ENCODE measurements at regions not wholly inside any gene's neighbourhood (a gene's known extent, or its start where the extent isn't known, plus 50 kb on each side); places are given as distances from the start of the nearest gene placed in this dataset.

DNA sequence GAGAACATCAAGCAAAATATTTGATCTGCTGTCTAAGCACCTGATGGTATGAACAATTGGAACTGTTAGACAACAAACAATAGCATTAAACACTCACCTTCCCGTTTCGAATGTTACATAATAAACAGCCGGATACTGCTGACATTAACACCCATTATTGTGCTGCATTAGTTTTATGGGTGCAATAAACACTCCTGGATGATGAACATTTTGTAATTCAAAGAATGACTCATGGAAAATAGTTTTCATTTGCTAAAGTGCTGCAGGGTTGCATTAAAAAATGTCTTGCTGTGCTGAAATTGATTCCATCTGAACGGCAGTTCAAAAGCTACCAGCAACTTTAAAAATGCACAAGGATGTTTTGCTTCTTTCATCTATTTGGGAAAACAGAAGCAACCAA, 100.8 kb upstream of the SORBS2 start:
- H3K4me1 Mint-ChIP-seq = no peaks in the 10 kb centered on the region
- no peak overlapping the region for H3K27ac Mint-ChIP-seq
- no peak overlapping the region for H3K4me3 Mint-ChIP-seq
- no peak overlapping the region for H3K9ac ChIP-seq (ENCODE audit: low read length)
- no peak overlapping the region for H3K4me3 ChIP-seq (ENCODE audit: control extremely low read depth in 1 of 5, extremely low read depth in 1 of 5, insufficient read depth in 1 of 5, low read depth in 2 of 5, low read length in 4 of 5)
- DNase-seq (no peak), ATAC-seq (ENCODE audit: low read depth) (no peak)
- POLR2A ChIA-PET = no interaction called here
- no peaks in the 10 kb centered on the region for H3K27me3 ChIP-seq (replicated peaks in 1 of 4; ENCODE audit: control extremely low read depth in 1 of 4, control insufficient read depth in 3 of 4, insufficient read depth in 4 of 4, low read length in 3 of 4)
- CTCF ChIA-PET = no interaction called here
- H4K20me1 ChIP-seq (ENCODE audit: control insufficient read depth, insufficient read depth, low read length, poor library complexity, severe bottlenecking) = no peaks in the 10 kb centered on the region
- TF ChIP-seq EZH2 (IDR thresholded peaks at IDR 0.05; ENCODE audit: borderline replicate concordance, insufficient read depth, low read depth, low read length, poor library complexity, severe bottlenecking) (no peak), CTCF (IDR thresholded peaks at IDR 0.05) (no peak)
- H3K4me2 ChIP-seq (replicated peaks; ENCODE audit: low read depth, low read length, poor library complexity, severe bottlenecking) = no peak overlapping the region
- no peaks in the 10 kb centered on the region for H3K9me3 Mint-ChIP-seq (ENCODE audit: insufficient read depth)
- WGBS (ENCODE audit: insufficient coverage) = 83% methylated on average over 1 of the region's 4 CpGs
- no peaks in the 10 kb centered on the region for H3K4me1 ChIP-seq (ENCODE audit: control insufficient read depth in 2 of 2, insufficient read depth in 2 of 2, low read length in 2 of 2)
- H3K27ac ChIP-seq (ENCODE audit: low read length in 2 of 2) = no peak overlapping the region
- intact Hi-C loops (cut with micrococcal nuclease) = no loop called here
- no peaks in the 10 kb centered on the region for H3K36me3 ChIP-seq (replicated peaks in 1 of 2; ENCODE audit: control extremely low read depth in 1 of 2, control insufficient read depth in 1 of 2, extremely low read depth in 1 of 2, insufficient read depth in 2 of 2, low read length in 1 of 2)
- peaks cover 0 to 6% (median 1%) of the 10 kb centered on the region in 3 donors for H3K9me3 ChIP-seq (ENCODE audit: control extremely low read depth in 1 of 3, control insufficient read depth in 2 of 3, insufficient read depth in 1 of 3, low read length in 2 of 3)
- no peaks in the 10 kb centered on the region for H3K79me2 ChIP-seq (ENCODE audit: control insufficient read depth, insufficient read depth, low read length)
- peaks cover 17% of the 10 kb centered on the region for H3K27me3 Mint-ChIP-seq
- H2AFZ ChIP-seq (ENCODE audit: insufficient read depth, low read depth, low read length, poor library complexity, severe bottlenecking) = no peak overlapping the region

DNA sequence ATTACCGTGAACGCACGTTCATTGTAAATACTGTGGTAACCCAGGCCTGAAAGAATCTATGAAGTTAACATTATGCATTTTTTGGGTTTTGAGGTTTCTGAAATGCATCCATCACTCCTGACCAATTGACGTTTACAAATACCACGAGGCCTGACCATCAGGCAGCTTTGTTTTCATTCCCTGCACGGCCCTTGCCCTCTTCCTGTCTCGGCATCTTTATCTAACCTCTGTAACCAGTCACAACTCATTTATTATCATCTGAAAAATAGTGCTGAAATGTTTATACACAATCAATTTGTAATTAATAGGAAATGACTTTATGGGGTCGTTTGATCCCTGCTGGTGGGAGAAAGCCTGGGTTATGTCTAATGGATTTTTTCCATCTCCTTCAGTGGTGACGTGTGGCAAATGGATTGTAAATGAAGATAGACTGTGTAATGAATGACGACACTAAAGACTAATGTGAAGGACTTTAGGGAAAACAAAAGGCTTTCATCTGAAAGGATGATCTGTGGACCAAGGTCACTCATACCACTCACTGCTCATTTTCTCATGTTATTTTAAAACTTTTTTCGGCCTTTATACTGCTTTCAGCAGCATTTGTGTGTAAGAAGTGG, 102.7 kb upstream of the SORBS2 start:
- Mint-ChIP-seq H3K4me1 (no peaks in the 10 kb centered on the region), H3K9me3 (ENCODE audit: insufficient read depth) (no peaks in the 10 kb centered on the region), H3K27me3 (peaks cover 14% of the 10 kb centered on the region), H3K4me3 (no peak overlapping the region), H3K27ac (no peak overlapping the region)
- peaks cover 0 to 6% (median 1%) of the 10 kb centered on the region in 3 donors for H3K9me3 ChIP-seq (ENCODE audit: control extremely low read depth in 1 of 3, control insufficient read depth in 2 of 3, insufficient read depth in 1 of 3, low read length in 2 of 3)
- H3K27ac ChIP-seq (ENCODE audit: low read length in 2 of 2) = no peak overlapping the region
- POLR2A ChIA-PET = no interaction called here
- ATAC-seq (ENCODE audit: low read depth) (no peak), DNase-seq (no peak)
- intact Hi-C loops (cut with micrococcal nuclease) = no loop called here
- H3K4me3 ChIP-seq (ENCODE audit: control extremely low read depth in 1 of 5, extremely low read depth in 1 of 5, insufficient read depth in 1 of 5, low read depth in 2 of 5, low read length in 4 of 5) = no peak overlapping the region
- TF ChIP-seq EZH2 (IDR thresholded peaks at IDR 0.05; ENCODE audit: borderline replicate concordance, insufficient read depth, low read depth, low read length, poor library complexity, severe bottlenecking) (no peak), CTCF (IDR thresholded peaks at IDR 0.05) (no peak)
- 93% methylated on average over 3 of the region's 11 CpGs for WGBS (ENCODE audit: insufficient coverage)
- no peaks in the 10 kb centered on the region for H3K36me3 ChIP-seq (replicated peaks in 1 of 2; ENCODE audit: control extremely low read depth in 1 of 2, control insufficient read depth in 1 of 2, extremely low read depth in 1 of 2, insufficient read depth in 2 of 2, low read length in 1 of 2)
- H3K27me3 ChIP-seq (replicated peaks in 1 of 4; ENCODE audit: control extremely low read depth in 1 of 4, control insufficient read depth in 3 of 4, insufficient read depth in 4 of 4, low read length in 3 of 4) = no peaks in the 10 kb centered on the region
- H3K4me2 ChIP-seq (replicated peaks; ENCODE audit: low read depth, low read length, poor library complexity, severe bottlenecking) = no peak overlapping the region
- H3K4me1 ChIP-seq (ENCODE audit: control insufficient read depth in 2 of 2, insufficient read depth in 2 of 2, low read length in 2 of 2) = no peaks in the 10 kb centered on the region
- CTCF ChIA-PET = no interaction called here
- no peaks in the 10 kb centered on the region for H4K20me1 ChIP-seq (ENCODE audit: control insufficient read depth, insufficient read depth, low read length, poor library complexity, severe bottlenecking)
- no peak overlapping the region for H3K9ac ChIP-seq (ENCODE audit: low read length)
- no peaks in the 10 kb centered on the region for H3K79me2 ChIP-seq (ENCODE audit: control insufficient read depth, insufficient read depth, low read length)
- no peak overlapping the region for H2AFZ ChIP-seq (ENCODE audit: insufficient read depth, low read depth, low read length, poor library complexity, severe bottlenecking)
